Keratinocyte (primary cell): ENCODE measurements at regions not wholly inside any gene's neighbourhood (a gene's known extent, or its start where the extent isn't known, plus 50 kb on each side); places are given as distances from the start of the nearest gene placed in this dataset.

Source experiments
- DNase-seq: peaks from one replicate; pipeline ENCODE4 v3.0.0-alpha.2; 2011; ENCODE audit warnings: low read depth, missing footprints, low spot score
- FAIRE-seq: peaks from 2 replicates; lab custom pipeline; 2011; peaks lifted over from hg19 to GRCh38; lab: Jason Lieb, UNC
- H2AFZ ChIP-seq: 2 replicates; pipeline ENCODE4 v1.6.0; 2012; ENCODE audit warnings: low read length, control low read depth, inconsistent platforms; ENCODE audit not compliant: control insufficient read depth
- H3K27ac ChIP-seq: 2 replicates; pipeline ENCODE4 v1.5.1; 2011; ENCODE audit warnings: low read length; ENCODE audit not compliant: control insufficient read depth, insufficient read depth
- H3K27me3 ChIP-seq: 3 replicates; pipeline ENCODE4 v1.6.0; 2011; ENCODE audit warnings: low read length; ENCODE audit not compliant: control insufficient read depth, insufficient read depth; ENCODE audit errors: extremely low read depth
- H3K36me3 ChIP-seq, 2 experiments: 2 replicates in 1 of 2; 3 replicates in 1 of 2; pipeline ENCODE4 v1.5.1; 2011; ENCODE audit warnings: low read length in 2 of 2, mild to moderate bottlenecking in 1 of 2; ENCODE audit not compliant: control insufficient read depth in 2 of 2, insufficient read depth in 2 of 2; ENCODE audit errors: extremely low read depth in 1 of 2
- H3K4me1 ChIP-seq: 3 replicates; pipeline ENCODE4 v1.5.1; 2011; ENCODE audit warnings: low read length; ENCODE audit not compliant: control insufficient read depth, insufficient read depth; ENCODE audit errors: extremely low read depth
- H3K4me2 ChIP-seq: 3 replicates; pipeline ENCODE4 v1.6.0; 2011; ENCODE audit warnings: low read depth, low read length; ENCODE audit not compliant: control insufficient read depth, insufficient read depth; ENCODE audit errors: extremely low read depth
- H3K4me3 ChIP-seq, 3 experiments: fragments of 200-600 bp in 1 of 3; sonication (generic) in 1 of 3; 2 replicates in 2 of 3; 3 replicates in 1 of 3; pipeline ENCODE4 v1.5.1; 2011 to 2016; ENCODE audit warnings: low read length in 3 of 3, mild to moderate bottlenecking in 3 of 3, control low read depth in 2 of 3, inconsistent platforms in 1 of 3, low read depth in 1 of 3, mixed read lengths in 1 of 3, mixed run types in 1 of 3, moderate library complexity in 1 of 3; ENCODE audit not compliant: control insufficient read depth in 2 of 3, insufficient read depth in 2 of 3; ENCODE audit errors: extremely low read depth in 1 of 3
- H3K79me2 ChIP-seq: 2 replicates; pipeline ENCODE4 v1.6.0; 2012; ENCODE audit warnings: low read length; ENCODE audit not compliant: control insufficient read depth, insufficient read depth
- H3K9ac ChIP-seq: 3 replicates; pipeline ENCODE4 v1.6.0; 2011; ENCODE audit warnings: low read length; ENCODE audit not compliant: control insufficient read depth, insufficient read depth; ENCODE audit errors: extremely low read depth
- H3K9me1 ChIP-seq: 3 replicates; pipeline ENCODE4 v1.6.0; 2011; ENCODE audit warnings: low read length; ENCODE audit not compliant: control insufficient read depth, insufficient read depth; ENCODE audit errors: extremely low read depth
- H3K9me3 ChIP-seq: 2 replicates; pipeline ENCODE4 v1.5.1; 2012; ENCODE audit warnings: low read depth, low read length; ENCODE audit not compliant: control insufficient read depth
- H4K20me1 ChIP-seq: 3 replicates; pipeline ENCODE4 v1.6.0; 2011; ENCODE audit warnings: low read length; ENCODE audit not compliant: control insufficient read depth, insufficient read depth; ENCODE audit errors: extremely low read depth
- EZH2 ChIP-seq: IDR thresholded peaks from one replicate; pipeline ENCODE4 v1.6.1; 2012; ENCODE audit warnings: inconsistent platforms, mild to moderate bottlenecking, low read length, moderate library complexity
- dilution Hi-C: fragments of 300-500 bp; cut with MboI; formaldehyde crosslinking; loops from one replicate; pipeline ENCODE4 v1.7.0; 2020; ENCODE audit warnings: low sequenced_read_pairs; ENCODE audit not compliant: extremely low pct_ligation_motif_present
- TF ChIP-seq, protein P1 (sequence below), 3 experiments: IDR thresholded peaks in 1 of 3; conservative IDR thresholded peaks in 1 of 3; optimal IDR thresholded peaks in 1 of 3; 2 replicates in 2 of 3; 3 replicates in 1 of 3; pipeline versions ENCODE3 to v1.5.1; 2011; ENCODE audit warnings: low read length in 3 of 3, mild to moderate bottlenecking in 3 of 3, moderate library complexity in 2 of 3, control low read depth in 1 of 3, inconsistent platforms in 1 of 3; ENCODE audit not compliant: insufficient read depth in 2 of 3; ENCODE audit errors: extremely low read depth in 1 of 3

DNA sequence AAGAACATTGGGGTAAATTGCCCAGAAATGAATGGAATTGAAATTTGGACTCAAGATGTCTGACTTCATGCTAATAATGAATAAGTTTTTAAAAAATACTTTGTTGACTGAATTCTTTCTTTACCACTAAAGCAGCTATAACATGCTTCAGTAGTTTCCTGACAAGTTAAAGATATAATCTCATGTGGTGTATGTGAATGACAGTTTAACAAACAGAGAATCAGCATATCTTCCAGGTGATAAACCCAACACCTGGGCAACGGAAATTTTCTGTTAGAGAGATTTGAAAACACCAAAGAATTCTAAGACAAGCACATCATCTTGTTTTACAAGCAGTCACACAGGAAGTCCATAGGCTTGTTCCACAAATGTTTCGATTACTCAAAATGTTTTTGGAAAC, 372.6 kb upstream of the VRK2 start:
- TF ChIP-seq EZH2: no peak
- TF ChIP-seq, protein P1, sequence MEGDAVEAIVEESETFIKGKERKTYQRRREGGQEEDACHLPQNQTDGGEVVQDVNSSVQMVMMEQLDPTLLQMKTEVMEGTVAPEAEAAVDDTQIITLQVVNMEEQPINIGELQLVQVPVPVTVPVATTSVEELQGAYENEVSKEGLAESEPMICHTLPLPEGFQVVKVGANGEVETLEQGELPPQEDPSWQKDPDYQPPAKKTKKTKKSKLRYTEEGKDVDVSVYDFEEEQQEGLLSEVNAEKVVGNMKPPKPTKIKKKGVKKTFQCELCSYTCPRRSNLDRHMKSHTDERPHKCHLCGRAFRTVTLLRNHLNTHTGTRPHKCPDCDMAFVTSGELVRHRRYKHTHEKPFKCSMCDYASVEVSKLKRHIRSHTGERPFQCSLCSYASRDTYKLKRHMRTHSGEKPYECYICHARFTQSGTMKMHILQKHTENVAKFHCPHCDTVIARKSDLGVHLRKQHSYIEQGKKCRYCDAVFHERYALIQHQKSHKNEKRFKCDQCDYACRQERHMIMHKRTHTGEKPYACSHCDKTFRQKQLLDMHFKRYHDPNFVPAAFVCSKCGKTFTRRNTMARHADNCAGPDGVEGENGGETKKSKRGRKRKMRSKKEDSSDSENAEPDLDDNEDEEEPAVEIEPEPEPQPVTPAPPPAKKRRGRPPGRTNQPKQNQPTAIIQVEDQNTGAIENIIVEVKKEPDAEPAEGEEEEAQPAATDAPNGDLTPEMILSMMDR (optimal IDR thresholded peaks at IDR 0.05 in 1 of 3, IDR thresholded peaks at IDR 0.05 in 1 of 3, conservative IDR thresholded peaks at IDR 0.05 in 1 of 3; ENCODE audit: extremely low read depth in 1 of 3, insufficient read depth in 2 of 3, low read length in 3 of 3): no peak
- no peak for FAIRE-seq
- H3K79me2 ChIP-seq: no peaks in the 10 kb centered on the region
- no peaks in the 10 kb centered on the region for H3K36me3 ChIP-seq
- dilution Hi-C loops: no loop called here
- H3K27me3 ChIP-seq: no peaks in the 10 kb centered on the region
- no peaks in the 10 kb centered on the region for H3K9me1 ChIP-seq
- no peaks in the 10 kb centered on the region for H3K4me1 ChIP-seq
- no peak for DNase-seq
- no peak overlapping the region for H3K4me3 ChIP-seq
- no peak overlapping the region for H3K9ac ChIP-seq
- H2AFZ ChIP-seq: no peak overlapping the region
- H3K9me3 ChIP-seq: no peaks in the 10 kb centered on the region
- no peaks in the 10 kb centered on the region for H4K20me1 ChIP-seq
- no peak overlapping the region for H3K27ac ChIP-seq
- H3K4me2 ChIP-seq: no peak overlapping the region

- Histone ChIP-seq H3K9ac (no peak overlapping the region), H3K4me1 (no peaks in the 10 kb centered on the region), H3K27me3 (no peaks in the 10 kb centered on the region), H4K20me1 (no peaks in the 10 kb centered on the region), H2AFZ (no peak overlapping the region), H3K4me2 (no peak overlapping the region), H3K27ac (no peak overlapping the region), H3K36me3 (no peaks in the 10 kb centered on the region), H3K79me2 (no peaks in the 10 kb centered on the region), H3K9me3 (no peaks in the 10 kb centered on the region), H3K4me3 (no peak overlapping the region), H3K9me1 (no peaks in the 10 kb centered on the region)
- dilution Hi-C loops: no loop called here
- TF ChIP-seq EZH2: no peak
- TF ChIP-seq, protein P1 (optimal IDR thresholded peaks at IDR 0.05 in 1 of 3, IDR thresholded peaks at IDR 0.05 in 1 of 3, conservative IDR thresholded peaks at IDR 0.05 in 1 of 3; ENCODE audit: extremely low read depth in 1 of 3, insufficient read depth in 2 of 3, low read length in 3 of 3): no peak
- DNase-seq (no peak), FAIRE-seq (no peak)
These were observed 371.9 kb upstream of the VRK2 start for GRCh38 chr2:57674743-57675142.
